ENCODE measurements at regions not wholly inside any gene's neighbourhood (a gene's known extent, or its start where the extent isn't known, plus 50 kb on each side); places are given as distances from the start of the nearest gene placed in this dataset.

DNA sequence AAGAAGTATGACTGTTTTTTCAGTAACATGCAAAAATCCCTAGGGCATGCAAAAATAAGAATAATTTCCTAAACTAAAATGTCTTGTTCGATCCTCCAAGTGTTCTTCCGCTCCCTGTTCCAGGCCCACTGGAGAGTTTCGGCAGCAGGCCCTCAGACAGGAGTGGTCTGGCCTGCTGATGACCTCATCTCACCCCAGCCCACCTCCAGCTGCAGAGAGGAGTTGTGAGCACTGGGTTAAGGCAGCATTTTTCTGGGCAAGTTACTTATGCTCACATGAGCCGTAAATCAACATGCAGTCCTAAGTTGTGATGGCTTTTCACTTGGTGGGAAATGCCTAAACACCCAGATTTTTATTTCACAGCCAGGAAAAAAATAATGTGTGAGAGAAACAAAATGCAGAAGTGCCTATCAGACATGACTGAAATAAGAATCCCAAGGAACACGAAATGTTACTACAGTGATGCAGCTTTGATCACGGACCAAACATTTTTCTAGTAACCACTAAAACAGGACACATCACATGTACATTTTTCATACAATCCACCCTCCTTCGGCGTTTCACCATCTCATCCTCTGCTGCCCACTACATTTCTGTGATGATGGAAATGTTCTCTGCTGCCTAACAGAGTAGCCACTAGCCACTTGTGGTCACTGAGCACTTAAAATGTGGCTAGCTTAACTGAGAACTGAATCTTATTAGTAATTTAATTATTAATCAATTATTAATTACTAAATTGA, 153.3 kb upstream of the TBL1X start:
- DNase-seq (ENCODE audit: extremely low read depth in 1 of 2, low read depth in 1 of 2) = no peak

DNA sequence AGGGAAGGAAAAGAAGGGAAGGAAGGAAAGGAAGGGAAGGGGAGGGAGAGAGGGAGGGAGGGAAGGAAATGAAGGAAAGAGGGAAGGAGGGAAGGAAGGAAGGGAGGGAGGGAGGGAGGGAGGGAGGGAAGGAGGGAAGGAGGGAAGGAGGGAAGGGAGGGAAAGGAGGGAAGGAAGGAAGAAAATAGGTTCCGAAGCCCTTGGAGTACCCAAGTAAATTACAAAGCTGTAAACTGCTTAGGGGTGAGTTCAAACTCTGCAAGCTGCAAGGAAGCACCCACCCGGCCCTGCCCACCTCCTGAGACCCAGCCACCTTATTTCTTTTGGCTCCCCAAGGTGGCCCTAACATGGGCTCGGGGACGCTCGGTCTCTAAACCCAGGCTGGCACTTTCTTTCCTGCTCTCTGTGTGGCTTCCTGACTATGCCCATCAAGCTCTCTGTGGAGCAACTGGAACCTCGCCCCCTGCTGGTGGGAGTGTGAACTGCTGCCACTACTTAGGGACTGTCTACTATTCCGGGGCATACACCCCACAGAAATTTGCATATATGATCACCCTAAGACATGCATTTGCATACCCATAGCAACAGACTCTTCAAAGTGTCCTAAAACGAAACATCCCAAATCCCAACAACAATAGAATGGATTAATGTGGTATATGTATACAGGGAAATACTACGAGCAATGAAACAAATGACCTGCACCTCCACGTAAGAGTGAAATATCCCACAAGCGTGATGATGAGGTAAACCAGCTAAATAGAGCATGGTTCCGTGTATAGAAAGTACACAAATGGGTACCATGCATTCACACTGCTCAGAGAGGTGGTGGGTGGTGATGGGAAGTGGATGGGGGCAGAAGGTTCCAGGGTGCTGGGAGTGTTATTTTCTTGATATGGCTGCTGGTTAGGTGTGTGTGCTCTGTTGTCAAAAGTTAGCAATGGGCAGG, 151.7 kb upstream of the TBL1X start:
- DNase-seq (ENCODE audit: extremely low read depth in 1 of 2, low read depth in 1 of 2) = peak; percentile 41 to 52

DNA sequence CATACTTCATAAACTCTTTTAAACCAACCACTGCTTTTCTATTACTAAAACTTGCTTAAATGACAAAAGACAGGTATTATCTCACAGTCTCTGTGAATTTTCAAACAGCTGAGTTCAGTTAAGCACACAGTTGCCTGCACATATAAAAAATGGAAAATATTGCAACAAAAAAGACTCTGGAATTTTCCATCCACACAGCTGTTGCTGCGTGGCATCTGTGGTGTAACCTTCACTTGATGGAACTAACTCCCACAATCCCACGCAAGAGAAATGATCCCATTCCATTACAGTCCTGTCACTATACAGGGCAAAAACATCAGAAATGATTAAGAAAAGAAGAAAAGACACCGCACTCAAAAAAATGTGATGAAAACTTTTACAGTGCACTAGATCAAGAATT, 149.8 kb upstream of the TBL1X start:
- DNase-seq (ENCODE audit: extremely low read depth in 1 of 2, low read depth in 1 of 2) = no peak

GRCh38 chrX:9316096-9316495, 148.8 kb upstream of the TBL1X start:
- DNase-seq (ENCODE audit: extremely low read depth in 1 of 2, low read depth in 1 of 2) = no peak

DNA sequence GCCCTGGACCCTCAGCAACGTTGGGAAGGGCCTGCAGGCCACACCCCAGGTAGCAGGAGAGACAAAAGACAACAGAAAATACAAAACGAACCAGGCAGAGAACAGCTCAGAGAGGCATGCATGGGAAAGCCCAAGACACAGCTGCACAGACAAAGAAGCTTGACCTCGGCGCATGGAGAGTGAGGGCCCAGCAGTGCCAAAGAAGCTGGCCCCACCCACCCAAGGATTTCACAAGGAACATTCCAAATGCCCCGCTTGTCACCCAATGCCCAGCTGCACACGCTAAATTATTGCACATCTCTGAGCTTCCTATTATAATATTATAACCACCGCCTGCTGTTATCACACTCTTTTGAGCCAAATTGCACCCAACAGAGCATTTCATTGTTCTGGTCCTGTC, 147.7 kb upstream of the TBL1X start:
- no peak for DNase-seq (ENCODE audit: extremely low read depth in 1 of 2, low read depth in 1 of 2)

DNA sequence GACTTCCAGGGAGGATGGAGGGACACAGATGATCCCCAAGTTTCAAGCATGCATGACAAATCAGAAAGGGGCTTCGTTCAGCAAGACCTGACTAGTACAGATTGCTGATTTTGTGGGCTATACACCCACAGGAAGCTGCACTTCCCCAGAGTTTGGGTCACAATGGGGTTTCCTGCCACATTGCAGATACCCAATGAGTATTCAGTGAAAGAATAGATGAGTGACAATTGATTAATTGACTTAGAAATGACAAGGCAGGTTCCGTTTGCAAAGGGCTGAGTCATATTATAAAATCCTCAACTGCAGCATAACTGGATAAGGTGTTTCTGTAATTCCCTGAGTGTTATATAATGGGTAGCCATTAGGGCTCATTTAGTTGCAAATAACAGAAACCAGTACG, 146.6 kb upstream of the TBL1X start:
- no peak for DNase-seq (ENCODE audit: extremely low read depth in 1 of 2, low read depth in 1 of 2)

DNA sequence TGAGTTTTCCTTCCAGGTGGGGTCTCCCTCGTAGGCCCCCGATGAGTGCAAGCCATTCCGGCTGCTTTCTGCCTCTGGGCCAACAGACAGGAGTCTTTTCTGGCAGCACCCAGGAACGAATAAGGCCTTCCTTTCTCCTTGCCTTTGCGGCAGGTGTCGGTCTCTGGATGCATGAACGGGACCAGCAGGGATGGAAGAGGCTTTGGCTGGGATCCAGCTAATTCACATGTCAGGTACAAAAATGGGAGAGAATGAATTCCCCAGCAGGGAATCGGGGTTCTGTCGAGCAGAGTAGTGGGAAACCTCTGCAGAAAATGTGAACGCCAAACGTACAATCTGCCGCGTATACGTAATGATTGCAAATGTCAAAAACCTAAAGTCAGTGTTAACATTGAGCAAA, 146.1 kb upstream of the TBL1X start:
- DNase-seq (ENCODE audit: extremely low read depth in 1 of 2, low read depth in 1 of 2) = no peak

DNA sequence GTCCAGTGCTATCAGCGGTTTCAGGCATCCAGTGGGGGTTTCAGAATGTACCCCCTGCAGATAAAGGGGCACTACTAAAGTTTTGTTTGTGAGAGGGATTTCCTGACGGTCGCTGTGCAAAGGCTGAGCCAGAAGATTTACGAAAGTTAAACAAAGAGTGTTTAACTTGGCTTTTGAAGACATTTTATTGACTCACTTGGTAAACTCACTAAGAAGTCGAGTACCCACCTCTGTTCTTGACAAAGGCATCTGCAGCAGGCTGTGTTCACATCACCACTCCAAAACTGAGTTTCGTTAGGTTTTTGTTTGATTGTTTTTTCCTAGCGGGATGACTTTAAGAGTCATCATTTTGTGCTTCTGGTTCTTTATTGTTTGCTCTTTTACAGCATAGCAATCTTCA, 143.9 kb upstream of the TBL1X start:
- no peak for DNase-seq (ENCODE audit: extremely low read depth in 1 of 2, low read depth in 1 of 2)

- DNase-seq (ENCODE audit: extremely low read depth in 1 of 2, low read depth in 1 of 2) = no peak
These were observed 140.2 kb upstream of the TBL1X start for GRCh38 chrX:9324676-9325075.

DNA sequence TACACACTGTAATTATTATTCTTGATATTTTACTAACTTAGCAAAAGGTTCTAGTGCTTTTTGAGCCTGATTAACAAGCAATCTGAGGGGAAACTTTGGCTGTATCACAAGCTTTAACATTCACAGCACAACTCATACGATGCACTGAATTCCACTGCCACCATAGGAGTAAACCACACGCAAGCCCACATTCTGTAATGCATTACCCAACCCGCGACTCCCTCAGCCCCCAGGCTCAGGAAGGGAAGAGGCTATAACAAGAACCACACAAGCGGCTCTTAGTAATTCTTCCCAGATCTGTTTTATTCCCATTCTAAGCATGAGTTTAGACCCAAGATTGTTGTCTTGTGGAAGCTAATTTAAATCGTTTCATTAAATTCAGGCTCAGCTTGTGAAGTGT, 138.5 kb upstream of the TBL1X start:
- DNase-seq (ENCODE audit: extremely low read depth in 1 of 2, low read depth in 1 of 2) = no peak

- DNase-seq (ENCODE audit: extremely low read depth in 1 of 2, low read depth in 1 of 2) = no peak
These were observed 137.6 kb upstream of the TBL1X start for GRCh38 chrX:9327086-9327746.

DNA sequence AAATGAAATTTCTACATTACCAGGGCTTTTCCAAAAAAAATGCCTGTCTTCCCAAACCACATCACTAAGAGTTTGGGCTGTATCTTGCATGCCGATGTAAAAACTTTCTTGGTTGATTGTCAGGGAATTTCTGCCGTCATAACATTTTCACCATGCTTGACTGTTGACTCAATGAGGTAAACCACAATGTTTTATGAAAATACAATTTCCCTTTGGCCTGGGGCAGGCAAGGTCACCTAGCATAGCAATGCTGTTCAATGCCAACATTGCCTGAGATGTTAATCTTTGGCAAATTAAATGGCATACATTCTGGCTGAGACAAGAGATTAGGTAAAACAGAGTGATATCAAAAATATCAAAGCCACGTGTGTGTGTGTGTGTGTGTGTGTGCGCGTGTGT, 137.1 kb upstream of the TBL1X start:
- no peak for DNase-seq (ENCODE audit: extremely low read depth in 1 of 2, low read depth in 1 of 2)

- DNase-seq (ENCODE audit: extremely low read depth in 1 of 2, low read depth in 1 of 2) = no peak
These were observed 135.8 kb upstream of the TBL1X start for GRCh38 chrX:9329056-9329455.

- DNase-seq (ENCODE audit: extremely low read depth in 1 of 2, low read depth in 1 of 2) = no peak
These were observed 134.4 kb upstream of the TBL1X start for GRCh38 chrX:9330249-9330982.

DNA sequence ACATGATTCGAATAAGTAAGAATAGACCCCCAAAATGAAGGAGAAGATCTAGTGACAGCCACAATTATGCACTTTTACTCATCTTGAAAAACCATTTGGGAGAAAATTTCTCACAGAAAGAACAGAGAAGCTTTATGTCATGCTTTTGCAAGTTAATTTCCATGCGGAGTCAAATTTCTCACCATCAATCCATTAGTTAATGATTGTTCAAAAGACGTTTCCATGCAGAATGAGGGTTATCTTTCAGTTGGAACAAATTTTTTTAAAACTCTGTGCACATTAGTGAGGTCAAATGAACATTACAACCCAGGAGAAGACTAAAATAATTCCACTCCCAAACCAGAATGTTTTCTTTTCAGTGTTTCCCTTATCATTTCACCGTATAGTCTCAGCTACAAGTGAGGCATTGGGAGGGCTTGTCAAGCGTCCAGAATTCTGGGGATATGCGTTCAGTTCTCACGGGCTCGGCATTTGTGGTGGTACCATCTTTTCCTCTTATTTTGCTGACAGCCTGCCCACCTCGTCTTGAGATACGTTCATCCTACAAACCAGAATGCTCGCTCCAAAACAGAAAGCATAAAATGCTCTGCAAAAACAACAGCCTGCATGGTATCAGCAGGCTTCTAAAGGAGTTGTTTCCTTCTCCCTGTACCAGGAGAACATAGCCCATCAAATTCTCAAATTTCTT, 130.8 kb upstream of the TBL1X start:
- no peak for DNase-seq (ENCODE audit: extremely low read depth in 1 of 2, low read depth in 1 of 2)

- DNase-seq (ENCODE audit: extremely low read depth in 1 of 2, low read depth in 1 of 2) = no peak
These were observed 129.6 kb upstream of the TBL1X start for GRCh38 chrX:9335251-9335650.

- DNase-seq (ENCODE audit: extremely low read depth in 1 of 2, low read depth in 1 of 2) = no peak
These were observed 128.4 kb upstream of the TBL1X start for GRCh38 chrX:9336456-9336855.

GRCh38 chrX:9337046-9337445, 127.8 kb upstream of the TBL1X start:
- DNase-seq (ENCODE audit: extremely low read depth in 1 of 2, low read depth in 1 of 2) = no peak

DNA sequence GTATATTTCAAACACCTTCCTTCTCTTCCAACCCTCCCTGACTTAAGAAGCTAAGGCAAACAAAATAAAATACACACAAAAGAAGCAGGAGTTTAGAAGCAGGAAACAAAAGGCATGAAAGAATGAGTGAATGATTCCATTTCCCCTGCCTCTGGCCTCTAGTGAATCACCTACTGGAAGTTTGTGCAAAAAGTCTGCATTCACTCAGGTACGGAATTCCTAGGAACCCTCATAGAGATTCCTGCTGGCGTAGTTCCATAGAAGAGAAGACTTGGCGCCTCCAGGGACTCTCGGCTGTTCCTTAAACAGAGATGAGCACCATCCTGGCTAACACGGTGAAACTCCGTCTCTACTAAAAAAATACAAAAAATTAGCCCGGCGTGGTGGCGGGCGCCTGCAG, 125.9 kb upstream of the TBL1X start:
- DNase-seq (ENCODE audit: extremely low read depth in 1 of 2, low read depth in 1 of 2) = no peak
